GM18868 (cell line): ENCODE measurements at regions not wholly inside any gene's neighbourhood (a gene's known extent, or its start where the extent isn't known, plus 50 kb on each side); places are given as distances from the start of the nearest gene placed in this dataset.

ENCODE experiments used
- ATAC-seq: cut with Tn5 transposase; IDR thresholded peaks from one replicate; pipeline ENCODE4 v1.9.1; 2021; ENCODE audit warnings: mild to moderate bottlenecking, moderate library complexity; ENCODE audit not compliant: unreplicated experiment

DNA sequence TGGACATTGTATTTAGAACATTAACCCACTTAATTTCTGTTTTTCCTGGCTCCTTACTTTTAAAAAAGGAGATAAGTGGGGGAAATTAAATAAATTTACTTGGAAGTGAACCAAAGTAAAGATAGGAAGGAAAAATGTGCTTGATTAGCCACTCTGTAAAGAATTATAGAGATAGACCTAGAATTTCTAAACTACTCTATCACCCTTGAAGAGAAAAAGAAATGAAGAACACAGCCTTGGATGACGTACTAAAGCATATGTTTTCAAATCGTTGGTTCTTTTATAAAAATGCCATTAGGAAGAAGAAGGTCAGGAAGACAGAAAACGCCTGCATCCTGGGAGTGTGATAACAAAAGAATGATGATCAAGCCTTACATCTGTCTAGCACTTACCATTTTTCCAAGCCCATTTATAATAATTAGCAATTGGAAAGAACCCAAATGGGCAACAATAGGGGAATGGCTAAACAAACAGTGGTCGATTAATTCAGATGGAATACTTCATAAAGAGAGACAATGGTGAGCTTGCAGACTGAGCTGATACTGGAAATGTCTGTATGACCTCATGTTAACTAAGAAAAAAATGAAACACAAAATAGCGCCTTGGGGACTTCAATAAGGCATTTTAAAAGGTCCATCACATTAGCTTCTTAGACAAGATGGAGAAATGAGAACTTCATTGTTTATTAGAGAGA, 81.0 kb upstream of the LRRC55 start:
- no peak for ATAC-seq

DNA sequence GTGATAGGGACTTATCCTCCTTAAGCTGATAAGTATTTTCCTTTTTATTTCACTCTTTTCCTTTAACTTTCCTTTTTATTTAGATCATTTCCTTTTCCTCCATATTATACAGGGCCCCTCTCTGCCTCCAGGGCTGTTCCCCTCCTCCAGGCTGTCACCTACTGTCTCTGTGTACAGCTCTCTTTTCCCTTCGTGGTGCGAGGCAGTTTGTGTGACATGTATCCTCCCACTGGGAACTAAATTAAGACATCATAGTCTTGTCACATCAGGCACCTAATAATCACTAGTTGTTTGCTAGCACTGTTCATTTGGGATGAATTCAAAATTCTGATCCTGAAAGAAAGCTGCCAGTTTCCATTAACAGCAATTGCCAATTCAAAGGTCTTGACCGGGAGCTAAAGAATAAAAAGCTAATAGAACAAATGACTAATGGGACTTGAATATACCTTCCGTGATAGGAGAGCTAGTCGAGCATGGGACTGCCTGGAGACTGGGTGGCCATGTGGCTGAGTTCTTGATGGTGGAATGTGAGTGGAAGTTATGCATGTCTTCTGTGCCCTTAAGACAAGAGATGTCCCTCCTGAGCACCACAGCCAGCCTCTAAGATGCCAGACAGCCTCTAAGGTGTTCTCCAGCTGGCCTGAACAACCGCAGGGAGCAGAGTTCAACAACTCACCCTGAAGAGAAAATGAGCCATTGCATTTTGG, 77.7 kb upstream of the LRRC55 start:
- no peak for ATAC-seq

DNA sequence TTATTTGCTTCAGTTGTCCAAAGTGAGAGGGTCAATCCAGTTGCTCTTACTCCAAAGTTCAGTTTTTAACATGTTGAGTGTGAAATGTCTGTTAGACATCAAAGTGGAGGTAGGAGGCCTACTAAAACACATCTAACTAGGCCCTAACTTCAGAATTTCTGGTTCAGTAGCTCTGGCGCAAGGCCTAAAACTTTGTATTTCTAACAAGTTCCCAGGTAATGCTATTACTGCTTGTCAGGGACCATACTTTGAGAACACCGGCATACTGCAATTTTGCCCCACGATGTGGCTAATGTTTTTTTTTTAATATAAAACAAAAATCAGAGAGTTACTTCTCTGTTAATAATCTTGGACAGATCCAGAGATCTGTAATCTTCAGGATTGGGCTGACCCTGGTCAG, 72.4 kb upstream of the LRRC55 start:
- ATAC-seq, result no peak

DNA sequence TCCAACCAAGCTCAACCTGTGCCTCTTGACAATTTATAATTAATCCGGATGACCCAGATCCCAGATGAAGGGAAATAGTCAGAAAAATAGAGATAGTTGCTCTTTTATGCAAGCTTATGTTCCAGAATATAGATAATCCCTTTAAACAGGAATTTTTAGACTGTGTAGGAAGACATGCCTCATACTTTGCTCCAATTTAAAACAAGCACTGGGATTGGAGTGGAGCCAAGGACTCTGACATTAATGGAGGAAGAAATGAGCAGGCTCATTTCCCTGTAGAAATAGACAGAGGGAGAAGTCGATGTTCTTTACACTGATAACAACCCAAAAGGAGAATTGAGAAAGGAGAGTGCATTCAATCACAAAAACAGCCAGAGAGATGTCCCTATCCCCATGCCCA, 70.1 kb upstream of the LRRC55 start:
- no peak for ATAC-seq

DNA sequence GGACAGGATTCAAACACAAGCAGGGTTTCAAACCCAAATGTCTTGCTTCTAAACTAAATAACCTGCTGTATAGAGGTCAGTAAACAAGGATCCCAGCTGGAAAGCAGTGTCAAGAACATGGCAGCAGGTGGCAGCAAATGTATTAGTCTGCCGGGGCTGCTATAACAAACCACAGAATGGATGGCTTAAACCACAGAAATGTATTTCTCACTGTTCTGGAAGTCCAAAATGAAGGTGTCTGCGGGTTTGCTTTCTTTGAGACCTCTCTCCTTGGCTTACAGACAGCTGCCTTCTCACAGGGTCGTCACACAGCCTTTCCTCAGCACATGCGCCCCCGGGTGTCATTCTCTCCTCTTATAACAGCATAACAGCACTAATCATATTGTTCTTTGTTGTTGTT, 65.1 kb upstream of the LRRC55 start:
- ATAC-seq, result peak; percentile 90

DNA sequence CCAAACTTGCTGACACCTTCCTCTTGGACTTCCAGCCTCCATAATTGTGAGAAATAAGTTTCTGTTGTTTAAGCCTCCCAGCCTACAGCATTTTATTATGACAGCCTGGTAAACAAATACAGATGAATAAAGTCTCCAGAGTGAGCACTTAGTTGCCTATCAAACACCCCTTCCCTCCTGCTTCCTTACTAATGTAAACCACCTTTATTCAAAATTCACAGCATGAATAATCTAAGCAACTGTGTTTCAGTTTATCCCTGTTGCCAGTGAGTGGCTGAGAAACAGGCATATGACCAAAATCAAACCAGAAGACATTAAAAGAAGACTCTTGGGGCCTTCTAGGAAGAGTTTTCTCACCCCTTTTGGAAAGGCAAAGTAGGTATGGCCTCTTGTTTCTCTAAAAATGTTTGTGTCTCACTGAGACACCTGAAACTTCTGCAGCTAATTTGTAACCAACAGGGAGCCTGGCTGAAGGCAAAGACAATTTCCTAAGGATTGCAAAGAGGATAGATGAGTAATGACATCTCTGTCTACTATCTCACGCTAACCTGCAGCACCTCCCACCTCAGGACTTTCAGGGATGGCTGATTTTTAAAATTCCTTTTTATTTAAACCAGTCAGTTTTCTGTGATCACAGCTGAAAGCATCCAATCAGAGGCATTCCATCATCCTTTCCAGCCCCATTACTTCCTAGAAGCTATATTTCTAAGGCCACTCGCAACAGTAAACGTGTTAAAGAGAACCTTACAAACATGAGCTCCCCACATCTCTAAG, 61.4 kb upstream of the LRRC55 start:
- no peak for ATAC-seq

DNA sequence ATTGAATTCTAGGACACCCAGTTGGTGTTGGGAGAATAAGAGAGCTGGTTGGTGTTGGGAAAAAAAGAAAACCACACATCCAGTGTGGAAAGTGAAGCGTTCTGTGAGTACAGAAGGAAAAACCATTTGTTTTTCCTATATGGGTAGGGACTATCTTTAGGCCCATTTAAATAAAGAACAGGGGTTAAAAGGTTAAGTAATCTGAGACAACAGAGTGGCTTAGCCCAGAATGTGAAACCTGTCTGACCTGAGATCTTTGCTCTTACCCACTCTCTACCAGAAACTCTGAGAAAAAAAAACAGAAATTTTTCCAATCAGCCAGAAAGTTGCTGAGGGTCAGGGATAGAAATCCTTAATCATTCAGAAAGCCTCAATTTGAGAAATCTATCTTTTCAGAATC, 59.8 kb upstream of the LRRC55 start:
- ATAC-seq, result no peak

DNA sequence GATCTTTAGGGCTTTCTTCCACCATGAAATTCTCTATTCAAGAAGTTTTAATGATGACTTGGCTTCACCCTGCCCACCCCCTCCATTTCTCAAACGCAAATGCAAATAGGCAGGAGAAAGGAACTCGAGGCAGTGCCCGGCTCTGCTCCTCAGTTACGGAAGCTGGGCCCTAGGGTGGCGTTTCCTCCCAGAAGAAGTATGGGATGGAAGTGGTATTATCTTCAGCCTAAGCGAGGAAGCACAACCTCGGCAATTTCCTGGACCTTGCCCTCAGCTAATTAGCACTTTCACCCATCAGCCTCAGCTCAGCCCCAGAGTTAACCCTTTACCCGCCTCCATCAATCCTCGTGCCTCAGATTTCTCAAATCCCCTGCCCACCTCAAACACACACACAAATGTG, 58.2 kb upstream of the LRRC55 start:
- no peak for ATAC-seq

DNA sequence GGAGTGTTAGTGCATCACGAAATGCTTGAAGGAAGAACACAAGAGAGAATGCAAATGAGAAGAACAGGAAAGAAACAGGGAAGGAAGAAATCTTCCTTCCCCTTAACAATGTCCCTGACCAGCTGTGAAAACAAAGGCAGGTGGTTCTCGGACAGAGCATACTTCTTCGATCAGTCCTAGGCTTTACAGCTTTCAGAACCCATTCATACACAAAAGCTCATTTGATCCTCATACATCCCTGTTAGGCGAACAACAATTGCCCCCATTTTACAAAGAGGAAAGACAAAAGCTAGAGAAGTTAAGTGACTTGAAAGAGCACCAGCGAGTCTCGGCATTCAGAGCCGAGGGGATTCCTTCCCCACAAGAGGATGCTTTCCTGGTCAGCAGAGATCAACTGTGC, 57.2 kb upstream of the LRRC55 start:
- ATAC-seq, result no peak

DNA sequence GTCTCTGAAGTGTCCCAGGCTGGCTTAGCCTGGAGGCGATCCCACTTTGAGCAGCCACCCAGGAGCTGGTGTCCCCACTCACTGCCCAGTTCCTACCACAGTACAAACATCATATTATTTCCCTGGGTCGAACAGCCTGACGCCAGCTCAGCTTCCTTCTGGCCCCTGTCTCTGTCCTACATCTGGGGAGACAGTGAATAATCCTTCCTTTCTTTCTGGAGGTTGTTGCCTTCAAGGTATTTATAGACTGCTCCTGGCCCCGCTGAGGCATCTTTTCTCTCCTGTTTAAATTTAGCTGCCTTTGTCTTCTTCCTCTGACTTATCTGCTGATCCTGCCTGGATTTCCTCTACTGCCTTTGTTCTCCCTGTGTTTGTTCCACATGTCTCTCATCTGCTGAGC, 56.8 kb upstream of the LRRC55 start:
- ATAC-seq, result no peak

DNA sequence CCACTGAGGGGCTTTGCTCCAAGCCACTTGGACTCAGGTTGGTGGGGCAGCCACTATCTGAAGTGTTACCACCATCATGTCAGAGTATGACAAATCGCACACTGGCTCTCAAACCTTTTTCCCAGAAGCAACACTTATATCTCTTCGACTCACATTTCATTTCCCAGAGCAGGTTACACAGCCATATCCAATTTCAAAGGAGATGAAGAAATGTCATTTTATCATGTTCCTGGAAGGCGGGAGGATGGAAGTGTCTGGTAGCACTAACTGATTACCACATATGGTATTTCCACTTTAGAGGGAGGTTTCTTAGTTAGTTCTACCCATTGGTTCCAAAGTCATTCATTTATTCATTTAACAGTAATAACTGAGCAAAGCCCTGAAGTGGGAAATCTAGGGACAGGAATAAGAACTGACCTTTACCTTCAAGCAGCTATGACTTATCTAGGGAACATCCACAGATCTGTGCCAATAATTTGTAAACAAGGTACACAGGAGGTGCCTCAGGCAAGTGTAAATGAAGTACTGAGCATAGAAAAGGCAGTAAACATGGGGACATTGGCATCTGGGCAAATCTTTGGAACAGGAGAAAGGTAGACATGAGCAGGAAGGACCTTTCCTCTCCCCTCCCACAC, 54.9 kb upstream of the LRRC55 start:
- ATAC-seq, result no peak

DNA sequence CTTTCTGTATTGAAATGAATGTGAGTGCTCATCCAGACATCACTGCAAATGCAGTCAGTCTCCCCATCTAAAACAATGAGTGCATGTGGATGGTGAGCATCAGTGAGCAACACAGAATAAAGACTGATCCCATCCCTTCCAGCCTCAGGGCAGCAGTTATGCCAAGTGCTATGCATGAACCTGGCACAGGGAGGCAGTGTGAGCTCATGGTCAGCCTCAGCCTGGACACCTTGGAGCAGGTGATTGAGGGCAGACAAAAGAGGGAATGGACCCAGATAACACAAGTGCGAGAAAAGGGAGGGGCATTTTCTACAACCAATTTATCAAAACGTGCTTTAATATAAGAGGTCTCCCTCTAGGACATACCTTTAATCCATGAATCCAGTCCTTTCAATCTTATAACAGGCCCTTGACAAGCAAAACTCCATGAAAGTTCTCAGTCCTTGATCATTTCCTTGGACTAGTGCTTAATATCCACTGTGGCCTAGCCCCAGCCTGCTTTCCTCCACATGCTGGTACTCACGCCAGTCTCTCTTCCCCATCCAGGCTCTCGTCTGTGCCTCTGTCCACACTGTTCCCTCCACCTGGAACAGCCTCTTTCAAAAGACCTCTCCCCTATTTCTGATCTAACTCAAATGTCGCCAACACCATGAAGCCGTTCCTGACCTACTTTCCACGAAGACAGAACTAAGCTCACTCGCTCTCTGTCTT, 50.5 kb upstream of the LRRC55 start:
- peak; percentile 62 for ATAC-seq
